CD4-positive, alpha-beta memory T cell (primary cell): ENCODE measurements at regions not wholly inside any gene's neighbourhood (a gene's known extent, or its start where the extent isn't known, plus 50 kb on each side); places are given as distances from the start of the nearest gene placed in this dataset.

ENCODE experiments used
- CTCF ChIA-PET: fragments of 350-600 bp; sonication (Branson Sonifier 250); formaldehyde crosslinking; loops from one replicate; lab custom pipeline; 2021; ENCODE audit warnings: inconsistent platforms; ENCODE audit not compliant: partially characterized antibody; lab: Charles Lee
- POLR2A ChIA-PET: fragments of 350-600 bp; sonication (Branson Sonifier 250); formaldehyde crosslinking; loops from one replicate; lab custom pipeline; 2021; ENCODE audit not compliant: partially characterized antibody; lab: Charles Lee
- DNase-seq, 5 donors: peaks; one replicate each; pipeline versions ENCODE4 v3.0.0 to v3.0.0-alpha.2; 2020 to 2022; ENCODE audit warnings: mixed read lengths in 1 of 5
- H3K27ac ChIP-seq: one replicate; pipeline ENCODE4 v1.7.0; 2013; ENCODE audit warnings: low read depth, low read length
- H3K27me3 ChIP-seq: 2 replicates; pipeline ENCODE4 v1.7.0; 2013; ENCODE audit warnings: mild to moderate bottlenecking, low read length, moderate library complexity; ENCODE audit not compliant: insufficient read depth
- H3K36me3 ChIP-seq: 2 replicates; pipeline ENCODE4 v1.7.0; 2013; ENCODE audit warnings: mild to moderate bottlenecking, low read length, moderate library complexity; ENCODE audit not compliant: insufficient read depth
- H3K4me1 ChIP-seq: 2 replicates; pipeline ENCODE4 v1.7.0; 2013; ENCODE audit warnings: mild to moderate bottlenecking, low read length, moderate library complexity; ENCODE audit not compliant: insufficient read depth
- H3K4me3 ChIP-seq, 2 donors: one replicate each; pipeline ENCODE4 v1.7.0; 2013; ENCODE audit warnings: low read length in 2 of 2, mild to moderate bottlenecking in 1 of 2
- H3K9me3 ChIP-seq, 2 donors: one replicate each; pipeline ENCODE4 v1.7.0; 2013; ENCODE audit warnings: low read length in 2 of 2, control low read depth in 1 of 2; ENCODE audit not compliant: control insufficient read depth in 1 of 2
- H3K27ac Mint-ChIP-seq, 7 donors: one replicate each; pipeline ENCODE4 v1.8.0; 2020 to 2021; ENCODE audit warnings: mixed read lengths in 7 of 7, mild to moderate bottlenecking in 6 of 7, inconsistent platforms in 3 of 7, moderate library complexity in 3 of 7
- H3K27me3 Mint-ChIP-seq, 2 donors: one replicate each; pipeline ENCODE4 v1.8.0; 2020 to 2021; ENCODE audit warnings: mixed read lengths in 2 of 2
- H3K36me3 Mint-ChIP-seq, 2 donors: one replicate each; pipeline ENCODE4 v1.8.0; 2020 to 2021; ENCODE audit warnings: mixed read lengths in 2 of 2, inconsistent platforms in 1 of 2, mild to moderate bottlenecking in 1 of 2
- H3K4me1 Mint-ChIP-seq, 4 donors: one replicate each; pipeline ENCODE4 v1.8.0; 2020 to 2021; ENCODE audit warnings: mixed read lengths in 4 of 4, mild to moderate bottlenecking in 1 of 4
- H3K4me3 Mint-ChIP-seq, 8 donors: one replicate each; pipeline ENCODE4 v1.8.0; 2020 to 2021; ENCODE audit warnings: mixed read lengths in 8 of 8, mild to moderate bottlenecking in 7 of 8, moderate library complexity in 6 of 8, inconsistent platforms in 3 of 8
- H3K9me3 Mint-ChIP-seq, 8 donors: one replicate each; pipeline ENCODE4 v1.8.0; 2020 to 2021; ENCODE audit warnings: mixed read lengths in 8 of 8, mild to moderate bottlenecking in 5 of 8, inconsistent platforms in 3 of 8, moderate library complexity in 1 of 8
- intact Hi-C: fragments of 100-400 bp; cut with micrococcal nuclease; formaldehyde crosslinking; loops from one replicate; pipeline ENCODE4 v1.15.1; 2023

GRCh38 chr20:63089051-63089907 is 82.5 kb upstream of the BHLHE23 start:
- Histone ChIP-seq H3K4me1 (no peaks in the 10 kb centered on the region), H3K27me3 (no peaks in the 10 kb centered on the region), H3K27ac (no peak overlapping the region), H3K36me3 (no peaks in the 10 kb centered on the region), H3K9me3 (no peaks in the 10 kb centered on the region), H3K4me3 (no peak overlapping the region)
- no peak overlapping the region for H3K4me3 Mint-ChIP-seq
- ChIA-PET CTCF (no interaction called here), POLR2A (no interaction called here)
- H3K4me1 Mint-ChIP-seq: no peaks in the 10 kb centered on the region
- intact Hi-C loops: no loop called here
- no peaks in the 10 kb centered on the region for H3K9me3 Mint-ChIP-seq
- no peaks in the 10 kb centered on the region for H3K36me3 Mint-ChIP-seq
- no peak for DNase-seq
- no peak overlapping the region for H3K27ac Mint-ChIP-seq
- peaks cover 20 to 21% of the 10 kb centered on the region in 2 donors for H3K27me3 Mint-ChIP-seq

- ChIA-PET POLR2A (no interaction called here), CTCF (no interaction called here)
- DNase-seq: no peak
- H3K27me3 ChIP-seq: no peaks in the 10 kb centered on the region
- intact Hi-C loops: no loop called here
- no peaks in the 10 kb centered on the region for H3K36me3 Mint-ChIP-seq
- no peak overlapping the region for H3K27ac ChIP-seq
- H3K4me1 Mint-ChIP-seq: no peaks in the 10 kb centered on the region
- H3K9me3 ChIP-seq: no peaks in the 10 kb centered on the region
- no peak overlapping the region for H3K4me3 ChIP-seq
- peaks cover 20 to 21% of the 10 kb centered on the region in 2 donors for H3K27me3 Mint-ChIP-seq
- no peaks in the 10 kb centered on the region for H3K36me3 ChIP-seq
- H3K4me3 Mint-ChIP-seq: no peak overlapping the region
- H3K9me3 Mint-ChIP-seq: no peaks in the 10 kb centered on the region
- H3K4me1 ChIP-seq: no peaks in the 10 kb centered on the region
- no peak overlapping the region for H3K27ac Mint-ChIP-seq
Measured at GRCh38 chr20:63087872-63088680, 81.3 kb upstream of the BHLHE23 start.

- intact Hi-C loops: no loop called here
- Mint-ChIP-seq H3K4me1 (no peaks in the 10 kb centered on the region), H3K4me3 (no peak overlapping the region), H3K9me3 (peaks cover 0 to 4% (median 0%) of the 10 kb centered on the region in 8 donors), H3K27me3 (peaks cover 20% of the 10 kb centered on the region in 2 donors), H3K36me3 (no peaks in the 10 kb centered on the region), H3K27ac (no peak overlapping the region)
- Histone ChIP-seq H3K9me3 (no peaks in the 10 kb centered on the region), H3K4me3 (no peak overlapping the region), H3K4me1 (no peaks in the 10 kb centered on the region), H3K27me3 (no peaks in the 10 kb centered on the region), H3K36me3 (no peaks in the 10 kb centered on the region), H3K27ac (no peak overlapping the region)
- ChIA-PET POLR2A (no interaction called here), CTCF (no interaction called here)
- no peak for DNase-seq
Measured at GRCh38 chr20:63087236-63087871, 80.6 kb upstream of the BHLHE23 start.

DNA sequence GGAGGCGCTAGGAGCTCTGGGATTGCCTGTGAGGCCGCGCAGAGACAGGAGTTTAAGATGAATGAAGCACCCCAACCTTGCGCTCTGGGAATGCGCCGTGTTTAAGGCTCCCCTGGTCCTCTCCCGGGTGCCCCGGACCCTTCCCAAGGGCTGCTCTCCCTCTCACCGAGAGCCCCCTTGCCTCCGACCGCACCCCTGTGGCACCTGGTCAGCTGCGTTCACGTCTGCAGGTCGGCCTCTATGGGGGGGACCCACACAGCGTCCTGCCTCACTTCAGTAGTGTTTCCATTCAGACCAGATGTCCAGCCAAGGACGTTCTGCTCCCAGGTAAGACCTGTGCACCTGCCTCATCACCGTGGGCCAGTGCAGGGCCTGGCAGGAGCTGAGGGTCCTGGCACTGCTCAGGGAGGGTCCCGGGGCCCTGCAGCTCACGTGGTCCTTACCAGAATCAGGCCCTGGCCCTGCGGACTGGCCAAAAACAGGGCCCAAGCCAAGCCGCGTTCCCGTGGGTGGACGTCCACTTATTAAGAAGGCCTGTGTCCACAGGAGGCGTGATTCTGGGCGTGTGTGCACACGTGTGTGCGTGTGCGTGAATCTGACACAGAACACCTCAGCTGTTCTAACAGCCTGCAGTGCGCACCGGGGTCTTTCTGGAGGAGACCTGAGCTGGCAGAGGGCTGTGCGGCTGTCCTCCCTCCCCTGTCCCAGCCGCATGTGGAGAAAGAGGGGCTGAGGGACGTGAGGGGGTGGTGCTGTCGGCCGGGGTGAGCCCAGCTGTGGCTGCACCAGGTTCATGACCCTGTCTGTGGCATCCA is 79.9 kb upstream of the BHLHE23 start:
- DNase-seq: no peak
- Histone ChIP-seq H3K4me3 (no peak overlapping the region), H3K4me1 (no peaks in the 10 kb centered on the region), H3K36me3 (no peaks in the 10 kb centered on the region), H3K9me3 (no peaks in the 10 kb centered on the region), H3K27ac (no peak overlapping the region), H3K27me3 (no peaks in the 10 kb centered on the region)
- Mint-ChIP-seq H3K27ac (no peak overlapping the region), H3K9me3 (peaks cover 0 to 5% (median under 1%) of the 10 kb centered on the region in 8 donors), H3K27me3 (peaks cover 21% of the 10 kb centered on the region in 2 donors), H3K4me3 (no peak overlapping the region), H3K4me1 (no peaks in the 10 kb centered on the region), H3K36me3 (no peaks in the 10 kb centered on the region)
- ChIA-PET CTCF (no interaction called here), POLR2A (no interaction called here)
- intact Hi-C loops: no loop called here

DNA sequence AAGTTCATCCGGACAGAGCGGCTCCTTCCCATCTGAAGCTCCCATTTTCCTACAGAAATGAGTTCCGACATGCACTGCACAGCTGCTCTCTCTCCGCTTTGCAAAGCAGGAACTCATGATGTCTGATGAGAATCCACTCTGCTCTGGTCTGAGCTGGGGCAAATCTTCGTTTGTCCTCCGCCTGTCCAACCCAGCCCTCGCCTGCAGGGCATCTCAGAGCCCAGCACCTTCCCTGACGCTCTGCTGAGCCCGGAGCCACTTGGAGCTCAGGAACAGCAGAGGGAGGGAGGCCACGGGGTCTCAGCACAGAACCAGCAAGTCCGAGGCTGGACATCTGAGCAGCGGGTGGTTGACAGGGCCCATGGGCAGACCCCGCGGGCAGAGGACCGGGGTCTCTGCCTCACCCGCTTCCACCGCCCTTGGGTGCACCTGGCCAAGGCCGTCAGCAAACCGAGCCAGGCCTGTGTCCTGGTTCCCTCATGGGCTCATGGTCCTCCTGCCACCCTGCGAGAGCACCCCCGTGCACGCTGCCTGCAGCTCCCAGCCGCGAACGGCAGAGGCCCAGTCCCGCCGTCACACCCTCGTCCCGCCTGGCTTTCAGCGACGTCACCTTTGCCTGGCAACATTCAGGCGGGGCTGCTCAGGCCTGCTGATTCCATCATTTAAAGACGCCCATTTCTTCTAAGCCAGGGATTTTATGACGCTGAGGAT is 78.5 kb upstream of the BHLHE23 start:
- no peak for DNase-seq
- no peaks in the 10 kb centered on the region for H3K36me3 ChIP-seq
- Mint-ChIP-seq H3K9me3 (peaks cover 0 to 5% (median 1%) of the 10 kb centered on the region in 8 donors), H3K4me3 (no peak overlapping the region), H3K36me3 (no peaks in the 10 kb centered on the region), H3K27ac (no peak overlapping the region), H3K4me1 (no peaks in the 10 kb centered on the region), H3K27me3 (peaks cover 23% of the 10 kb centered on the region in 2 donors)
- H3K27ac ChIP-seq: no peak overlapping the region
- ChIA-PET CTCF (no interaction called here), POLR2A (no interaction called here)
- intact Hi-C loops: no loop called here
- H3K9me3 ChIP-seq: no peaks in the 10 kb centered on the region
- H3K27me3 ChIP-seq: no peaks in the 10 kb centered on the region
- no peak overlapping the region for H3K4me3 ChIP-seq
- no peaks in the 10 kb centered on the region for H3K4me1 ChIP-seq

GRCh38 chr20:63084563-63084927 is 77.8 kb upstream of the BHLHE23 start:
- Histone ChIP-seq H3K36me3 (no peaks in the 10 kb centered on the region), H3K27ac (no peak overlapping the region), H3K27me3 (no peaks in the 10 kb centered on the region), H3K4me1 (no peaks in the 10 kb centered on the region), H3K4me3 (no peak overlapping the region), H3K9me3 (no peaks in the 10 kb centered on the region)
- POLR2A ChIA-PET: no interaction called here
- Mint-ChIP-seq H3K4me3 (no peak overlapping the region), H3K27me3 (peaks cover 24 to 27% of the 10 kb centered on the region in 2 donors), H3K9me3 (peaks cover 2 to 11% (median 5%) of the 10 kb centered on the region in 8 donors), H3K27ac (no peak overlapping the region), H3K36me3 (peaks cover 0 to 1% of the 10 kb centered on the region in 2 donors), H3K4me1 (no peaks in the 10 kb centered on the region)
- no peak for DNase-seq
- intact Hi-C loops: no loop called here
- CTCF ChIA-PET: no interaction called here
